Stomach (tissue), 8 donors: ENCODE measurements at regions not wholly inside any gene's neighbourhood (a gene's known extent, or its start where the extent isn't known, plus 50 kb on each side); places are given as distances from the start of the nearest gene placed in this dataset.

Experiments used
- DNase-seq, 2 donors: peaks; one replicate each; pipeline versions ENCODE4 v3.0.0 to v3.0.0-alpha.2; 2013 to 2019
- H3K27ac ChIP-seq, 5 donors: fragments of 200-600 bp in 4 of 5; sonication (generic) in 4 of 5; one replicate each; pipeline ENCODE4 v1.5.1; 2013 to 2019; ENCODE audit warnings: mild to moderate bottlenecking in 1 of 5, moderate library complexity in 1 of 5
- H3K27me3 ChIP-seq, 3 donors: fragments of 200-600 bp; sonication (generic); one replicate each; pipeline ENCODE4 v1.5.1; 2017 to 2019; ENCODE audit warnings: mixed run types in 1 of 3
- H3K36me3 ChIP-seq, 4 donors: fragments of 200-600 bp; sonication (generic); 1 replicate in 3 of 4; 2 replicates in 1 of 4; pipeline ENCODE4 v1.5.1; 2016 to 2019
- H3K4me1 ChIP-seq, 4 donors: fragments of 200-600 bp; sonication (generic); one replicate each; pipeline ENCODE4 v1.5.1; 2016 to 2019
- H3K4me3 ChIP-seq, 4 donors: fragments of 200-600 bp; sonication (generic) in 3 of 4; one replicate each; pipeline ENCODE4 v1.5.1; 2016 to 2019; ENCODE audit warnings: mild to moderate bottlenecking in 1 of 4
- H3K9me3 ChIP-seq, 4 donors: fragments of 200-600 bp; sonication (generic); one replicate each; pipeline ENCODE4 v1.5.1; 2016 to 2019
- EP300 ChIP-seq: sonication (generic); formaldehyde crosslinking; IDR thresholded peaks from one replicate; pipeline ENCODE4 v1.6.1; 2017; ENCODE audit warnings: antibody characterized with exemption
- POLR2A ChIP-seq, 4 donors: fragments of 450-650 bp; IDR thresholded peaks; one replicate each; pipeline ENCODE4 v1.6.1; 2016; ENCODE audit warnings: antibody characterized with exemption in 4 of 4, control low read depth in 2 of 4, mild to moderate bottlenecking in 1 of 4, moderate library complexity in 1 of 4
- POLR2AphosphoS5 ChIP-seq, 3 donors: sonication (generic); formaldehyde crosslinking; IDR thresholded peaks; one replicate each; pipeline ENCODE4 v1.6.1; 2016; ENCODE audit warnings: antibody characterized with exemption in 3 of 3
- WGBS, 5 donors: extraction: QIAGEN DNeasy Blood & Tissue Kit in 3 of 5; methylation state at CpG; one replicate each; pipeline versions ENCODE4 v1.1.5 to v1.1.7; 2013 to 2018; 5-methylcytosine and 5-hydroxymethylcytosine counted together
- intact Hi-C: fragments of 100-400 bp; cut with DNase I; formaldehyde crosslinking; loops from one replicate; pipeline ENCODE4 v1.15.1; 2023; ENCODE audit warnings: low total_unique reads
- TF ChIP-seq, protein P1 (sequence below), 7 experiments: fragments of 450-650 bp in 4 of 7; fragments of 200-600 bp in 3 of 7; sonication (generic) in 3 of 7; IDR thresholded peaks; one replicate each; pipeline ENCODE4 v1.5.1; 2016 to 2019; ENCODE audit warnings: antibody characterized with exemption in 7 of 7, control low read depth in 2 of 7, mild to moderate bottlenecking in 1 of 7
- donor health status: healthy with polysubstance abuse.
- donor health status: Bipolar disorder and iron deficiency.
- donor health status: healthy.

DNA sequence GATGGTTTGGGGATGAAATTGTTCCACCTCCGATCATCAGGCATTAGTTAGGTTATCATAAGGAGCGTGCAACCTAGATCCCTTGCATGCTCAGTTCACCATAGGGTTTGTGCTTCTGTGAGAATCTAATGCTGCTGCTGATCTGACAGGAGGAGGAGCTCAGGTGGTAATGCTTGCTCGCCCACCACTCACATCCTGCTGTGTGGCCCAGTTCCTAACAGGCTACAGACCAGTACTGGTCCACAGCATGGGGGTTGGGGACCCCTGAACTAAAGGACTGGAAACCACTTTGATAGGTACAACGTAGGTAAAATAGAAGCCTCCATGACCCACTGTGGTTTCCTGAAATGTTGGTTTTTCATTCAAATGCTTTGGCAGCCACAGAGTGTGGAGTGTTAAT is 109.3 kb upstream of the PROKR2 start:
- Histone ChIP-seq H3K4me1 (no peaks in the 10 kb centered on the region), H3K27me3 (no peaks in the 10 kb centered on the region), H3K4me3 (no peak overlapping the region), H3K9me3 (no peaks in the 10 kb centered on the region), H3K36me3 (no peaks in the 10 kb centered on the region), H3K27ac (no peak overlapping the region)
- no peak for DNase-seq
- 70 to 85% (median 74%) methylated on average over 4 of the region's 4 CpGs for WGBS, 5 donors
- intact Hi-C loops, result no loop called here
- TF ChIP-seq, protein P1, sequence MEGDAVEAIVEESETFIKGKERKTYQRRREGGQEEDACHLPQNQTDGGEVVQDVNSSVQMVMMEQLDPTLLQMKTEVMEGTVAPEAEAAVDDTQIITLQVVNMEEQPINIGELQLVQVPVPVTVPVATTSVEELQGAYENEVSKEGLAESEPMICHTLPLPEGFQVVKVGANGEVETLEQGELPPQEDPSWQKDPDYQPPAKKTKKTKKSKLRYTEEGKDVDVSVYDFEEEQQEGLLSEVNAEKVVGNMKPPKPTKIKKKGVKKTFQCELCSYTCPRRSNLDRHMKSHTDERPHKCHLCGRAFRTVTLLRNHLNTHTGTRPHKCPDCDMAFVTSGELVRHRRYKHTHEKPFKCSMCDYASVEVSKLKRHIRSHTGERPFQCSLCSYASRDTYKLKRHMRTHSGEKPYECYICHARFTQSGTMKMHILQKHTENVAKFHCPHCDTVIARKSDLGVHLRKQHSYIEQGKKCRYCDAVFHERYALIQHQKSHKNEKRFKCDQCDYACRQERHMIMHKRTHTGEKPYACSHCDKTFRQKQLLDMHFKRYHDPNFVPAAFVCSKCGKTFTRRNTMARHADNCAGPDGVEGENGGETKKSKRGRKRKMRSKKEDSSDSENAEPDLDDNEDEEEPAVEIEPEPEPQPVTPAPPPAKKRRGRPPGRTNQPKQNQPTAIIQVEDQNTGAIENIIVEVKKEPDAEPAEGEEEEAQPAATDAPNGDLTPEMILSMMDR (IDR thresholded peaks at IDR 0.05), result no peak
- TF ChIP-seq POLR2A (IDR thresholded peaks at IDR 0.05), result no peak
- TF ChIP-seq POLR2AphosphoS5 (IDR thresholded peaks at IDR 0.05), result no peak
- TF ChIP-seq EP300, result no peak

DNA sequence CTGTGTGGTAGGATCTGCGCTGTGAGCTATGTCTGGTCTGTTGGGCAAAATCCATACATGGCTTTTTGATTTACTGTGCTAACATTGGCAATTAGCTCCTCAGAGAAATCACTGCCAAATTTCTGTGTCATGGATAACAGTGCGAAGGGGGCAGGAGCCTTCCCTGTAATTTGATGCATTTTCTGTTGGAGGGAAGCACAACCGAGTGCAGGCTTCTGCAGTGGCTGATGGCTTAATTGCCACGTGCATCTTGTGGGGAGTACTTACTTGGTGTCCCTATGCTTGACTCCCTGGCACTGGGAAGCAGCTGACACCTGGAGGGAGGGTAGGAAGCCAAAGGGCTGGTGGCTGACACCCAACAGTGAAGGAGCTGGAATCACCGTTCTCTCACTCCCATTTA is 99.3 kb upstream of the PROKR2 start:
- no peak for DNase-seq
- H3K27me3 ChIP-seq, result no peaks in the 10 kb centered on the region
- TF ChIP-seq, protein P1 (IDR thresholded peaks at IDR 0.05), result no peak
- no peak for TF ChIP-seq POLR2A (IDR thresholded peaks at IDR 0.05)
- no peak for TF ChIP-seq EP300
- TF ChIP-seq POLR2AphosphoS5 (IDR thresholded peaks at IDR 0.05), result no peak
- no peak overlapping the region for H3K27ac ChIP-seq
- no peaks in the 10 kb centered on the region for H3K9me3 ChIP-seq
- no peaks in the 10 kb centered on the region for H3K4me1 ChIP-seq
- intact Hi-C loops, result no loop called here
- H3K36me3 ChIP-seq, result no peaks in the 10 kb centered on the region
- no peak overlapping the region for H3K4me3 ChIP-seq
- 60 to 64% (median 63%) methylated on average over 5 of the region's 5 CpGs for WGBS, 5 donors

GRCh38 chr20:5413394-5413793 is 96.6 kb upstream of the PROKR2 start:
- Histone ChIP-seq H3K27ac (no peak overlapping the region), H3K36me3 (no peaks in the 10 kb centered on the region), H3K27me3 (no peaks in the 10 kb centered on the region), H3K4me1 (no peaks in the 10 kb centered on the region), H3K4me3 (no peak overlapping the region), H3K9me3 (no peaks in the 10 kb centered on the region)
- intact Hi-C loops, result no loop called here
- TF ChIP-seq, protein P1 (IDR thresholded peaks at IDR 0.05), result no peak
- TF ChIP-seq POLR2A (IDR thresholded peaks at IDR 0.05), result no peak
- TF ChIP-seq EP300, result no peak
- TF ChIP-seq POLR2AphosphoS5 (IDR thresholded peaks at IDR 0.05), result no peak
- WGBS, 5 donors, result 86 to 95% (median 90%) methylated on average over 3 of the region's 3 CpGs
- no peak for DNase-seq

- Histone ChIP-seq H3K27ac (no peak overlapping the region), H3K4me1 (no peaks in the 10 kb centered on the region), H3K4me3 (no peak overlapping the region), H3K27me3 (no peaks in the 10 kb centered on the region), H3K36me3 (no peaks in the 10 kb centered on the region), H3K9me3 (peaks cover 0 to 3% (median 0%) of the 10 kb centered on the region in 4 donors)
- no peak for TF ChIP-seq POLR2AphosphoS5 (IDR thresholded peaks at IDR 0.05)
- TF ChIP-seq, protein P1 (IDR thresholded peaks at IDR 0.05), result no peak
- no peak for TF ChIP-seq POLR2A (IDR thresholded peaks at IDR 0.05)
- no peak for TF ChIP-seq EP300
- DNase-seq, result no peak
- intact Hi-C loops, result no loop called here
These were observed 93.7 kb upstream of the PROKR2 start for GRCh38 chr20:5410470-5410869.
